ENCODE measurements at regions not wholly inside any gene's neighbourhood (a gene's known extent, or its start where the extent isn't known, plus 50 kb on each side); places are given as distances from the start of the nearest gene placed in this dataset.

GRCh38 chrX:99613041-99613440 is 797.0 kb downstream of the PCDH19 start (continued):
- TF ChIP-seq ZNF560 (tag by site-specific recombination; IDR thresholded peaks at IDR 0.05; ENCODE audit: borderline replicate concordance) (no peak), HOXA7 (CRISPR knock-in tag; IDR thresholded peaks at IDR 0.05; ENCODE audit: borderline replicate concordance) (no peak), ZNF747 (tag by site-specific recombination; IDR thresholded peaks at IDR 0.05) (no peak), ZNF114 (tag by site-specific recombination; IDR thresholded peaks at IDR 0.05) (no peak), ZNF639 (tag by site-specific recombination; IDR thresholded peaks at IDR 0.05) (no peak)
- TF ChIP-seq, protein P1, sequence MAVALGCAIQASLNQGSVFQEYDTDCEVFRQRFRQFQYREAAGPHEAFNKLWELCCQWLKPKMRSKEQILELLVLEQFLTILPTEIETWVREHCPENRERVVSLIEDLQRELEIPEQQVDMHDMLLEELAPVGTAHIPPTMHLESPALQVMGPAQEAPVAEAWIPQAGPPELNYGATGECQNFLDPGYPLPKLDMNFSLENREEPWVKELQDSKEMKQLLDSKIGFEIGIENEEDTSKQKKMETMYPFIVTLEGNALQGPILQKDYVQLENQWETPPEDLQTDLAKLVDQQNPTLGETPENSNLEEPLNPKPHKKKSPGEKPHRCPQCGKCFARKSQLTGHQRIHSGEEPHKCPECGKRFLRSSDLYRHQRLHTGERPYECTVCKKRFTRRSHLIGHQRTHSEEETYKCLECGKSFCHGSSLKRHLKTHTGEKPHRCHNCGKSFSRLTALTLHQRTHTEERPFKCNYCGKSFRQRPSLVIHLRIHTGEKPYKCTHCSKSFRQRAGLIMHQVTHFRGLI (tag by site-specific recombination; IDR thresholded peaks at IDR 0.05) = no peak
- TF ChIP-seq, protein P2, sequence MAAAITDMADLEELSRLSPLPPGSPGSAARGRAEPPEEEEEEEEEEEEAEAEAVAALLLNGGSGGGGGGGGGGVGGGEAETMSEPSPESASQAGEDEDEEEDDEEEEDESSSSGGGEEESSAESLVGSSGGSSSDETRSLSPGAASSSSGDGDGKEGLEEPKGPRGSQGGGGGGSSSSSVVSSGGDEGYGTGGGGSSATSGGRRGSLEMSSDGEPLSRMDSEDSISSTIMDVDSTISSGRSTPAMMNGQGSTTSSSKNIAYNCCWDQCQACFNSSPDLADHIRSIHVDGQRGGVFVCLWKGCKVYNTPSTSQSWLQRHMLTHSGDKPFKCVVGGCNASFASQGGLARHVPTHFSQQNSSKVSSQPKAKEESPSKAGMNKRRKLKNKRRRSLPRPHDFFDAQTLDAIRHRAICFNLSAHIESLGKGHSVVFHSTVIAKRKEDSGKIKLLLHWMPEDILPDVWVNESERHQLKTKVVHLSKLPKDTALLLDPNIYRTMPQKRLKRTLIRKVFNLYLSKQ (tag by site-specific recombination; IDR thresholded peaks at IDR 0.05; ENCODE audit: borderline replicate concordance) = no peak
- TF ChIP-seq, protein P3, sequence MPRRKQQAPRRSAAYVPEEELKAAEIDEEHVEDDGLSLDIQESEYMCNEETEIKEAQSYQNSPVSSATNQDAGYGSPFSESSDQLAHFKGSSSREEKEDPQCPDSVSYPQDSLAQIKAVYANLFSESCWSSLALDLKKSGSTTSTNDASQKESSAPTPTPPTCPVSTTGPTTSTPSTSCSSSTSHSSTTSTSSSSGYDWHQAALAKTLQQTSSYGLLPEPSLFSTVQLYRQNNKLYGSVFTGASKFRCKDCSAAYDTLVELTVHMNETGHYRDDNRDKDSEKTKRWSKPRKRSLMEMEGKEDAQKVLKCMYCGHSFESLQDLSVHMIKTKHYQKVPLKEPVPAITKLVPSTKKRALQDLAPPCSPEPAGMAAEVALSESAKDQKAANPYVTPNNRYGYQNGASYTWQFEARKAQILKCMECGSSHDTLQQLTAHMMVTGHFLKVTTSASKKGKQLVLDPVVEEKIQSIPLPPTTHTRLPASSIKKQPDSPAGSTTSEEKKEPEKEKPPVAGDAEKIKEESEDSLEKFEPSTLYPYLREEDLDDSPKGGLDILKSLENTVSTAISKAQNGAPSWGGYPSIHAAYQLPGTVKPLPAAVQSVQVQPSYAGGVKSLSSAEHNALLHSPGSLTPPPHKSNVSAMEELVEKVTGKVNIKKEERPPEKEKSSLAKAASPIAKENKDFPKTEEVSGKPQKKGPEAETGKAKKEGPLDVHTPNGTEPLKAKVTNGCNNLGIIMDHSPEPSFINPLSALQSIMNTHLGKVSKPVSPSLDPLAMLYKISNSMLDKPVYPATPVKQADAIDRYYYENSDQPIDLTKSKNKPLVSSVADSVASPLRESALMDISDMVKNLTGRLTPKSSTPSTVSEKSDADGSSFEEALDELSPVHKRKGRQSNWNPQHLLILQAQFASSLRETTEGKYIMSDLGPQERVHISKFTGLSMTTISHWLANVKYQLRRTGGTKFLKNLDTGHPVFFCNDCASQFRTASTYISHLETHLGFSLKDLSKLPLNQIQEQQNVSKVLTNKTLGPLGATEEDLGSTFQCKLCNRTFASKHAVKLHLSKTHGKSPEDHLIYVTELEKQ (tag by site-specific recombination; IDR thresholded peaks at IDR 0.05; ENCODE audit: borderline replicate concordance) = no peak

GRCh38 chrX:99603091-99603814 is 806.8 kb downstream of the PCDH19 start:
- Histone ChIP-seq H3K4me1 (ENCODE audit: control insufficient read depth, insufficient read depth, low read length) (no peaks in the 10 kb centered on the region), H3K4me3 (ENCODE audit: low read depth, low read length) (no peak overlapping the region), H3K27ac (ENCODE audit: extremely low read depth, low read depth, low read length) (no peak overlapping the region), H3K9me3 (ENCODE audit: control insufficient read depth, insufficient read depth, low read depth, low read length) (no peaks in the 10 kb centered on the region; the same call in 1 of the 2 replicates), H3K36me3 (ENCODE audit: control insufficient read depth in 2 of 2, insufficient read depth in 1 of 2, low read length in 2 of 2) (no peaks in the 10 kb centered on the region)
- CTCF ChIA-PET = interaction anchor here (0.6 to 0.7 kb wide), 2 partner anchors 10 to 689 kb away, joined by 3 read pairs; no protein-coding TSS in a partner anchor
- POLR2A ChIA-PET = no interaction called here
- TF ChIP-seq GFI1B (tag by site-specific recombination; IDR thresholded peaks at IDR 0.05) (no peak), ZNF791 (tag by site-specific recombination; IDR thresholded peaks at IDR 0.05) (no peak), PRDM1 (tag by site-specific recombination; IDR thresholded peaks at IDR 0.05) (no peak), ZNF280D (tag by site-specific recombination; IDR thresholded peaks at IDR 0.05) (no peak), ZNF214 (tag by site-specific recombination; IDR thresholded peaks at IDR 0.05; ENCODE audit: borderline replicate concordance) (no peak), TCF7L2 (IDR thresholded peaks at IDR 0.05; ENCODE audit: borderline replicate concordance, low read depth, low read length) (no peak), ZNF362 (tag by site-specific recombination; IDR thresholded peaks at IDR 0.05) (no peak), ZNF394 (tag by site-specific recombination; IDR thresholded peaks at IDR 0.05; ENCODE audit: borderline replicate concordance) (no peak), ZNF521 (tag by site-specific recombination; IDR thresholded peaks at IDR 0.05) (no peak)
- TF ChIP-seq, protein P4, sequence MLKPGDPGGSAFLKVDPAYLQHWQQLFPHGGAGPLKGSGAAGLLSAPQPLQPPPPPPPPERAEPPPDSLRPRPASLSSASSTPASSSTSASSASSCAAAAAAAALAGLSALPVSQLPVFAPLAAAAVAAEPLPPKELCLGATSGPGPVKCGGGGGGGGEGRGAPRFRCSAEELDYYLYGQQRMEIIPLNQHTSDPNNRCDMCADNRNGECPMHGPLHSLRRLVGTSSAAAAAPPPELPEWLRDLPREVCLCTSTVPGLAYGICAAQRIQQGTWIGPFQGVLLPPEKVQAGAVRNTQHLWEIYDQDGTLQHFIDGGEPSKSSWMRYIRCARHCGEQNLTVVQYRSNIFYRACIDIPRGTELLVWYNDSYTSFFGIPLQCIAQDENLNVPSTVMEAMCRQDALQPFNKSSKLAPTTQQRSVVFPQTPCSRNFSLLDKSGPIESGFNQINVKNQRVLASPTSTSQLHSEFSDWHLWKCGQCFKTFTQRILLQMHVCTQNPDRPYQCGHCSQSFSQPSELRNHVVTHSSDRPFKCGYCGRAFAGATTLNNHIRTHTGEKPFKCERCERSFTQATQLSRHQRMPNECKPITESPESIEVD (tag by site-specific recombination; IDR thresholded peaks at IDR 0.05) = no peak
- TF ChIP-seq, protein P2 (tag by site-specific recombination; IDR thresholded peaks at IDR 0.05; ENCODE audit: borderline replicate concordance) = no peak

Data from HEK293 (cell line).